Osteocyte (in vitro differentiated cells): ENCODE measurements at regions not wholly inside any gene's neighbourhood (a gene's known extent, or its start where the extent isn't known, plus 50 kb on each side); places are given as distances from the start of the nearest gene placed in this dataset.

Experiments used
- DNase-seq: peaks from one replicate; pipeline ENCODE4 v3.0.0; 2021; ENCODE audit warnings: mixed read lengths; ENCODE audit not compliant: unreplicated experiment; ENCODE audit errors: extremely low spot score
- H3K27ac Mint-ChIP-seq: one replicate; pipeline ENCODE4 v1.8.0; 2021; ENCODE audit warnings: mild to moderate bottlenecking, mixed read lengths; ENCODE audit not compliant: unreplicated experiment
- H3K27me3 Mint-ChIP-seq: one replicate; pipeline ENCODE4 v1.8.0; 2021; ENCODE audit warnings: mixed read lengths; ENCODE audit not compliant: unreplicated experiment
- H3K36me3 Mint-ChIP-seq: one replicate; pipeline ENCODE4 v1.8.0; 2021; ENCODE audit warnings: mixed read lengths; ENCODE audit not compliant: unreplicated experiment
- H3K4me1 Mint-ChIP-seq: one replicate; pipeline ENCODE4 v1.8.0; 2021; ENCODE audit warnings: mixed read lengths; ENCODE audit not compliant: unreplicated experiment
- H3K4me3 Mint-ChIP-seq: one replicate; pipeline ENCODE4 v1.8.0; 2021; ENCODE audit warnings: mild to moderate bottlenecking, moderate library complexity, mixed read lengths; ENCODE audit not compliant: unreplicated experiment
- H3K9me3 Mint-ChIP-seq: one replicate; pipeline ENCODE4 v1.8.0; 2021; ENCODE audit warnings: mixed read lengths; ENCODE audit not compliant: unreplicated experiment
- CTCF ChIP-seq: fragments of 200-600 bp; sonication (generic); IDR thresholded peaks from 2 replicates; pipeline ENCODE4 v1.5.0; 2021; ENCODE audit warnings: antibody characterized with exemption, mild to moderate bottlenecking, moderate library complexity

GRCh38 chr6:21355638-21356037 is 237.9 kb upstream of the SOX4 start:
- H3K4me1 Mint-ChIP-seq = peaks cover 16% of the 10 kb centered on the region
- no peak for DNase-seq
- no peaks in the 10 kb centered on the region for H3K27me3 Mint-ChIP-seq
- H3K4me3 Mint-ChIP-seq = no peak overlapping the region
- no peaks in the 10 kb centered on the region for H3K36me3 Mint-ChIP-seq
- no peak overlapping the region for H3K27ac Mint-ChIP-seq
- TF ChIP-seq CTCF = no peak
- no peaks in the 10 kb centered on the region for H3K9me3 Mint-ChIP-seq

GRCh38 chr6:21357262-21357661 is 236.3 kb upstream of the SOX4 start:
- Mint-ChIP-seq H3K27me3 (no peaks in the 10 kb centered on the region), H3K36me3 (no peaks in the 10 kb centered on the region), H3K4me3 (no peak overlapping the region), H3K9me3 (no peaks in the 10 kb centered on the region), H3K4me1 (peaks cover 16% of the 10 kb centered on the region), H3K27ac (no peak overlapping the region)
- TF ChIP-seq CTCF = no peak
- DNase-seq = no peak

GRCh38 chr6:21359926-21360325 is 233.6 kb upstream of the SOX4 start:
- no peak for DNase-seq
- no peaks in the 10 kb centered on the region for H3K27me3 Mint-ChIP-seq
- H3K36me3 Mint-ChIP-seq = no peaks in the 10 kb centered on the region
- peaks cover 8% of the 10 kb centered on the region for H3K4me1 Mint-ChIP-seq
- TF ChIP-seq CTCF = no peak
- no peaks in the 10 kb centered on the region for H3K9me3 Mint-ChIP-seq
- H3K27ac Mint-ChIP-seq = no peak overlapping the region
- H3K4me3 Mint-ChIP-seq = no peak overlapping the region

- H3K36me3 Mint-ChIP-seq = no peaks in the 10 kb centered on the region
- no peak for DNase-seq
- H3K27ac Mint-ChIP-seq = no peak overlapping the region
- no peaks in the 10 kb centered on the region for H3K27me3 Mint-ChIP-seq
- H3K4me1 Mint-ChIP-seq = peaks cover 5% of the 10 kb centered on the region
- TF ChIP-seq CTCF = no peak
- H3K9me3 Mint-ChIP-seq = no peaks in the 10 kb centered on the region
- no peak overlapping the region for H3K4me3 Mint-ChIP-seq
Observed at GRCh38 chr6:21360336-21360735, 233.2 kb upstream of the SOX4 start.

- Mint-ChIP-seq H3K27ac (no peak overlapping the region), H3K27me3 (no peaks in the 10 kb centered on the region), H3K36me3 (no peaks in the 10 kb centered on the region), H3K4me3 (no peak overlapping the region), H3K9me3 (no peaks in the 10 kb centered on the region), H3K4me1 (peaks cover 18% of the 10 kb centered on the region)
- no peak for DNase-seq
- no peak for TF ChIP-seq CTCF
Observed at GRCh38 chr6:21367148-21367547, 226.4 kb upstream of the SOX4 start.
